ENCODE measurements at regions not wholly inside any gene's neighbourhood (a gene's known extent, or its start where the extent isn't known, plus 50 kb on each side); places are given as distances from the start of the nearest gene placed in this dataset.

GRCh38 chr2:6694555-6694954 is 171.2 kb downstream of the CMPK2 start:
- no peak for TF ChIP-seq CTCF (IDR thresholded peaks at IDR 0.05; ENCODE audit: low read depth, low read length)
- no peak for DNase-seq (ENCODE audit: low read depth in 2 of 2)
- no peak overlapping the region for H3K4me3 ChIP-seq (replicated peaks in 1 of 2; ENCODE audit: low read depth in 2 of 2, low read length in 2 of 2)

GRCh38 chr2:6700335-6700734 is 165.4 kb downstream of the CMPK2 start:
- no peak for TF ChIP-seq CTCF (IDR thresholded peaks at IDR 0.05; ENCODE audit: low read depth, low read length)
- H3K4me3 ChIP-seq (replicated peaks in 1 of 2; ENCODE audit: low read depth in 2 of 2, low read length in 2 of 2) = no peak overlapping the region
- DNase-seq (ENCODE audit: low read depth in 2 of 2) = no peak

- no peak for DNase-seq (ENCODE audit: low read depth in 2 of 2)
- H3K4me3 ChIP-seq (replicated peaks in 1 of 2; ENCODE audit: low read depth in 2 of 2, low read length in 2 of 2) = no peak overlapping the region
- no peak for TF ChIP-seq CTCF (IDR thresholded peaks at IDR 0.05; ENCODE audit: low read depth, low read length)
Measured at GRCh38 chr2:6704077-6704476, 161.6 kb downstream of the CMPK2 start.

- no peak overlapping the region for H3K4me3 ChIP-seq (replicated peaks in 1 of 2; ENCODE audit: low read depth in 2 of 2, low read length in 2 of 2)
- TF ChIP-seq CTCF (IDR thresholded peaks at IDR 0.05; ENCODE audit: low read depth, low read length) = no peak
- DNase-seq (ENCODE audit: low read depth in 2 of 2) = no peak
Measured at GRCh38 chr2:6721395-6721794, 144.3 kb downstream of the CMPK2 start.

- no peak for DNase-seq (ENCODE audit: low read depth in 2 of 2)
- no peak for TF ChIP-seq CTCF (IDR thresholded peaks at IDR 0.05; ENCODE audit: low read depth, low read length)
- no peak overlapping the region for H3K4me3 ChIP-seq (replicated peaks in 1 of 2; ENCODE audit: low read depth in 2 of 2, low read length in 2 of 2)
Measured at GRCh38 chr2:6722574-6722973, 143.1 kb downstream of the CMPK2 start.

GRCh38 chr2:6723865-6724604 is 141.7 kb downstream of the CMPK2 start:
- TF ChIP-seq CTCF (IDR thresholded peaks at IDR 0.05; ENCODE audit: low read depth, low read length) = no peak
- no peak for DNase-seq (ENCODE audit: low read depth in 2 of 2)
- no peak overlapping the region for H3K4me3 ChIP-seq (replicated peaks in 1 of 2; ENCODE audit: low read depth in 2 of 2, low read length in 2 of 2)

Measured in cardiac fibroblast (primary cell).